ENCODE measurements at regions not wholly inside any gene's neighbourhood (a gene's known extent, or its start where the extent isn't known, plus 50 kb on each side); places are given as distances from the start of the nearest gene placed in this dataset.

GRCh38 chr10:89954787-89955566 lies 253.6 kb downstream of the KIF20B start:
- H3K27ac ChIP-seq (ENCODE audit: low read depth, low read length), result no peak overlapping the region
- Mint-ChIP-seq H3K36me3 (ENCODE audit: low read depth) (no peaks in the 10 kb centered on the region), H3K4me1 (no peaks in the 10 kb centered on the region), H3K4me3 (no peak overlapping the region), H3K27me3 (ENCODE audit: insufficient read depth) (no peaks in the 10 kb centered on the region), H3K27ac (no peak overlapping the region), H3K9me3 (no peaks in the 10 kb centered on the region)
- no peaks in the 10 kb centered on the region for H3K9me3 ChIP-seq (ENCODE audit: control insufficient read depth, low read length)
- H3K9ac ChIP-seq (ENCODE audit: extremely low read depth, low read length, poor library complexity, severe bottlenecking), result no peak overlapping the region
- no peaks in the 10 kb centered on the region for H3K27me3 ChIP-seq (ENCODE audit: control insufficient read depth, insufficient read depth, low read length, poor library complexity, severe bottlenecking)
- peak; percentile 65 for TF ChIP-seq CTCF (conservative IDR thresholded peaks at IDR 0.05)
- H3K36me3 ChIP-seq (ENCODE audit: control insufficient read depth, insufficient read depth, low read length), result no peaks in the 10 kb centered on the region
- H3K4me3 ChIP-seq (ENCODE audit: low read length), result no peak overlapping the region
- H3K4me1 ChIP-seq (ENCODE audit: control insufficient read depth, insufficient read depth, low read length), result no peaks in the 10 kb centered on the region
- DNase-seq, result no peak

- TF ChIP-seq CTCF (conservative IDR thresholded peaks at IDR 0.05), result no peak
- Mint-ChIP-seq H3K36me3 (ENCODE audit: low read depth) (no peaks in the 10 kb centered on the region), H3K4me1 (no peaks in the 10 kb centered on the region), H3K4me3 (no peak overlapping the region), H3K9me3 (no peaks in the 10 kb centered on the region), H3K27me3 (ENCODE audit: insufficient read depth) (no peaks in the 10 kb centered on the region), H3K27ac (no peak overlapping the region)
- no peak for DNase-seq
- Histone ChIP-seq H3K4me1 (ENCODE audit: control insufficient read depth, insufficient read depth, low read length) (no peaks in the 10 kb centered on the region), H3K9ac (ENCODE audit: extremely low read depth, low read length, poor library complexity, severe bottlenecking) (no peak overlapping the region), H3K27me3 (ENCODE audit: control insufficient read depth, insufficient read depth, low read length, poor library complexity, severe bottlenecking) (no peaks in the 10 kb centered on the region), H3K27ac (ENCODE audit: low read depth, low read length) (no peak overlapping the region), H3K4me3 (ENCODE audit: low read length) (no peak overlapping the region), H3K36me3 (ENCODE audit: control insufficient read depth, insufficient read depth, low read length) (no peaks in the 10 kb centered on the region), H3K9me3 (ENCODE audit: control insufficient read depth, low read length) (no peaks in the 10 kb centered on the region)
- WGBS, 2 experiments (ENCODE audit: insufficient coverage in 1 of 2, insufficient read length in 1 of 2), result 90% methylated on average over 4 to 7 of the region's 7 CpGs
These were observed 258.2 kb downstream of the KIF20B start for GRCh38 chr10:89959433-89960110.

DNA sequence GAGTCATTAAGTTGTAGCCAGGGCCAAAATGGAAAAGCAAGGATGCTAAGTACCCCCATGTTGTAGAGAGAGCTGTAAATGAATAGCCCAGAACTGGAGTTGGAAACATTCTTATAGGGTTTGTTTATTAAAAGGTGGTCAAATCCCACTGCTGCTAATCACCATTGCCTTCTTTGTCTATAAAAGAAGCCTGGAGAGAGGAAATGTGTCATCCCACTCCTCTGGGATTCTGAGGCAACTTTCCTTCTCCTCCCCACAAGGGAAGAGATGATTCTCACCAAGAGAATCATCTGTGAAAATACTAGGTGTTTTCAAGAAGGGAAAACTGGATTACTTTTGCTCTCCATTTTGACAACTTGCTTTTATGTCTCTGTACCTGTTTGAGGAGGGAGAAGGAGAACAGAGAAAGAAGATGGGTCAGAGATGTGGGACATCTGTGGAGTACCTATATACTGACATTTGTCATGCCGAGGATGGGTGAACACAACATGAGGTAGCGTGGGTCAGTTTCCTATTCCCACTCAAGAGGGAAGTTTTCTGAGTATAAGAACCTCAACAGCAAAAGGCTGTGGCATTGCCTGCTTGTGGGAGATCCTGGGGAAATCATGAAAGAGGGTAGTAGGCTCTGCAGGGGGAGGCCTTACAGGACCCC lies 262.2 kb downstream of the KIF20B start:
- no peaks in the 10 kb centered on the region for H3K36me3 Mint-ChIP-seq (ENCODE audit: low read depth)
- H3K9ac ChIP-seq (ENCODE audit: extremely low read depth, low read length, poor library complexity, severe bottlenecking), result no peak overlapping the region
- no peaks in the 10 kb centered on the region for H3K4me1 ChIP-seq (ENCODE audit: control insufficient read depth, insufficient read depth, low read length)
- no peaks in the 10 kb centered on the region for H3K9me3 Mint-ChIP-seq
- no peak for TF ChIP-seq CTCF (conservative IDR thresholded peaks at IDR 0.05)
- H3K27me3 Mint-ChIP-seq (ENCODE audit: insufficient read depth), result no peaks in the 10 kb centered on the region
- no peak overlapping the region for H3K27ac Mint-ChIP-seq
- H3K4me3 Mint-ChIP-seq, result no peak overlapping the region
- no peaks in the 10 kb centered on the region for H3K36me3 ChIP-seq (ENCODE audit: control insufficient read depth, insufficient read depth, low read length)
- H3K9me3 ChIP-seq (ENCODE audit: control insufficient read depth, low read length), result no peaks in the 10 kb centered on the region
- H3K4me1 Mint-ChIP-seq, result no peaks in the 10 kb centered on the region
- no peaks in the 10 kb centered on the region for H3K27me3 ChIP-seq (ENCODE audit: control insufficient read depth, insufficient read depth, low read length, poor library complexity, severe bottlenecking)
- WGBS, 2 experiments (ENCODE audit: insufficient coverage in 1 of 2, insufficient read length in 1 of 2), result 90 to 95% methylated on average over 2 of the region's 2 CpGs
- H3K27ac ChIP-seq (ENCODE audit: low read depth, low read length), result no peak overlapping the region
- no peak overlapping the region for H3K4me3 ChIP-seq (ENCODE audit: low read length)
- DNase-seq, result no peak
